Activated T-cell treated with anti-CD3 and anti-CD28 coated beads for 24 hours (primary cell): ENCODE measurements at regions not wholly inside any gene's neighbourhood (a gene's known extent, or its start where the extent isn't known, plus 50 kb on each side); places are given as distances from the start of the nearest gene placed in this dataset.

Source experiments
- DNase-seq: peaks from one replicate; pipeline ENCODE4 v3.0.0-alpha.2; 2020; ENCODE audit warnings: low read depth

DNA sequence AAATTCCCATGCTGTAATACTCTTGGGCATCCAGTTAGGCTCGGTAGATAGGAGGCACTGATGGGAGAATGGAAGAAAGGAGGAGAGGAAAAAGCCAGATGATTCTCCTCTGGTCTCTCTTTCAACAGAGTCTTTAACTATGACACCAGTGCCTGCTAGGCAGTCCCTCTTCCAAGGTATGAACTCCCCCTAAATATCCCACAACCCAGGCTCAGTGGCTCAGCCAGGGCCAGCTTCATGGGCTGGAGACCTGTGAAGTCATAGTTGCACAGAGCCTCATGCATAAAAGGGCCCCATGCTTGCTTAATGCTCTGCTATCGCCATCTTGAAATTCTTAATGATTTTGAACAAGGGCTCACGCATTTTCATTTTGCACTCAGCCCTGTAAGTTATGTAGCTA is 869.2 kb upstream of the GCFC2 start:
- no peak for DNase-seq

DNA sequence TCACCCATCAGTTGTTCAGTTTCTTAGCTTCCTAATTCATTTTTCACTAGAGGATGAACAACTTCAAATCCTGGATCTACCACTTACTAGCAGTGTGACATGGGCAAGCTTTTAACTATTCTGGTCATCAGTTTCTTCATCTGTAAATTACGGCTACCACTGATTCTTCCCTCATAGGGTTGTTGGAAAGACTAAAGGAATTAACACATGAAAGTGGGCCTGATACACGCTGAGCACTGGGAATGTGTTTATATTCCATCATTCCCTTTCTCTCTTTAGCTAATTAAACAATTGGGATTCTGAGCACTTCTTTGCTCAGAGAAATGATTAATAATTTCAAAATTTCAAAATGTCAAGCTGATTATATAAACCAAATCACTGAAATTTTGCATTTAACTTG is 862.3 kb upstream of the GCFC2 start:
- DNase-seq = no peak

DNA sequence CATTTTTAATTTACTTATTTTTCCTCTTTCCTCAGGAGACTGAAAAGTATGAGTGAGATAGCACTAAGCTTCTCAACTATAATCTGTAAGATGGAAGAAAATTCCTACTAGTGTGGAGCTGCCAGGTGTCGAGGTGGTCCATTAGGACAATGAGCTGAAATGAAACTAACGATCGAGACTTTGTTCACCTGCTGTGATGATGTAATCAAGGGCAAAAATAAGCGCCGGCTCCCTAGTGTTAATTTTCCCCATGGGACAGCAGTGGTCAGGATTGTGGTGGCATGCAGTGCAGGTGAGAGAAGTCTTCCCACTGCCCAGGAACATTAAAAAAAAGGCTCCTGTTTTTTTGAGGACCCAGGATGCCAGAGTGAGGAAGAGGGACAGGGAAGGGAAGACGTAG is 859.1 kb upstream of the GCFC2 start:
- no peak for DNase-seq

DNA sequence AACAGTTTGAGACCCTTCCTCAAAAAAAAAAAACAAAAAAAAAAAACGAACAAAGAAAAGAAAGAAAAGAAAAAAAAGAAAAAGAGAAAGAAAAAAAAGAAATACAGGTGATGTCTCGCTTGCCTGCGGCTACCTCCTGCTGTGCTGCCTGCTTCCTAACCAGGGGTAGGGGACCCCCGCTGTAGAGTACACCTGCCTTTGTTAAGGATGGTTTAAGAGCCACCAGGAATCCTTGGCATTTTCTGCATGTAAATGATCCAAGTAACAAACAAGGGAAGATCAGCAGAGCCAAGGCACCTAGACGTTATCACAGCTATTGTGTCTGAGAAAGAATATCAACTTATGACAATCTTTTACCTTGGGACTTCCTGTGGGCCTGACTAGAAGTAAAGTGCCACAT is 856.8 kb upstream of the GCFC2 start:
- no peak for DNase-seq

DNA sequence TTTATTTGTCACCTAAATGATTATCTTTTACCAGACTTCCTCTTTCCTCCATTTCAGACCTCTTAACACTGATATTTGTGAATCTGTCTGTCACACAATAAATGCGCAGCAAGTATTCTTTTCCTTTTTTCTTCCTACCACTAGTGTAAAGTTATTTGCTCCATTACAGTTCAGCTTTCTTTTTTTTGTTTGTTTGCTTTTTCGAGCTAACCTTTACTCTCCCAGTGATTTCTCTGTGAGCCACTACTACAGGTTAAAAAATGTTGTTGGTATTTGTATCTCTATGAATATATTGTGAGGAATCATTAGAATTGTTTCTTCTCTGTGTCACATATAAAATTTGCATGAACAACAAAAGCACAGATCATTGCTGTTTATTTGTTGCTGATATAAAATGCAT is 854.0 kb upstream of the GCFC2 start:
- DNase-seq = no peak

DNA sequence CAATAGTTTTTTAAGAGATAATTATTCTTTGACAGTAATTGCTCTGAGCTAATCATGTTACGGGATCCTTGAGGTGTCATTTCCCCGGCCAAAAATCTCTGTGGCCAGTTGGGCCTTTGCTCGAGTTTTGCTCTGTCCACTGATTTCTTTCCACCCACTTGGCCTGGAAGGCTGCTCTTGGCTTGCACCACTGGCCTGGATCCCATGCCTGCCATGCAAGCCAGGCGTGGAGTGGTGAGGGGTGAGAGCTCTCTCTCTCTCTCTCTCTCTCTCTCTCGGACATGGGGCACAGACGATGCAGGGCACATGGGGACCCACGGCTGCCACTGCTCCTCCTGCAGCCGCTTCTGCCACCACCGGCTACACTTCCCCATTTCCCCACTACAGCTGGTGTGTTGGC is 853.0 kb upstream of the GCFC2 start:
- DNase-seq = no peak

DNA sequence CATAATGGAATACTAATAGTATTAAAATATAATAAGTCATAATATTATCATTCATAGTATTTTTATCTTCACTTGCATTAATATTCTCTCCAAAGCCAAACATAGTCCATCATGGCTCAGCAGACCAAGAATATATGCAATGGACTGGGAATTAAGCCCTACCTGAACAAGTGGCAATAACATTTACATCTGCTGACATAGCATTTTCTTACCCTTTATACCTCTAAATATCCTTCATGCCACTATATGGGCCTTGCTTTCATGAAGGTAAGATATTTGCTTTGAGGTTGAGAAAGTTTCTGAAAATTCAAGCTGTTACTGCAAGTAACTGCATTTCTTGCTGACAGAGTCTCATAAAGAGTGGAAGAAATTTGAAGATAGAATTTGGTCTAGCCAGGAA is 847.4 kb upstream of the GCFC2 start:
- DNase-seq = no peak

DNA sequence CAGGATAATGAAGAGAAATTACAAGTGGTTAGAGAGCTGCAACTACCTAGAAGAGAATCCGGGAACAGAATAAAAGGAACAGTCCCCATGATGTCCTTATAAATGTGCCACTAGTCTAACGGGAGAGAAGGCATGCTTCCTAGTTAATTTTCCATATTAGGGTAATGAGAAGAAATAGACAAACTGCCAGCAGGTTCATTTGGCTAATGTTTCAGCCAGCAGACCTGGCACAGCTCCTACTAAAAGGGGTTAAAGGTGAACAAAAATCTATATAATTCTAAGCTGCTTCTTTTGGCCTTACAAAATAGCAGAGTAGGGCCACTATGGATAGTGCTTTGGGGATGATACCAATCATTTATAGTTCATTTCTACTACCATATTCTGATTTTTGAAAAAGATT is 845.3 kb upstream of the GCFC2 start:
- DNase-seq = no peak

DNA sequence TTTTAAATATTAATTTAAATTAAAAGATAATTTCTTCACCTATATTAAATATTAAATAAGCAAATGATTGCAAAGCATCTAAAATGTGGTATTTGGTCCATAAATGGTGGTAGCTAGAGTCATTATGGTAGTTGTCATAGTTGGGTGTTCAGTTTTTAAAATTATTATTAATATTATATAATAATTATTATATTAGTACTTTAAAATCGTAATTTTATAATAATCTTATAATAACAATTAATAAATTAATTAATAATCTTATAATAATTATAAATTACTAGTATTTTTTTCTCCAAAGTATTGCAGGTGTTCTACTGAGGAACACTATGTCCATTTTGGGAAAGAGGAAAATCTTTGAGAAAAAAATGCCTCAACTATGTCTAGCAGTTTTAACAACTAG is 835.5 kb upstream of the GCFC2 start:
- no peak for DNase-seq

DNA sequence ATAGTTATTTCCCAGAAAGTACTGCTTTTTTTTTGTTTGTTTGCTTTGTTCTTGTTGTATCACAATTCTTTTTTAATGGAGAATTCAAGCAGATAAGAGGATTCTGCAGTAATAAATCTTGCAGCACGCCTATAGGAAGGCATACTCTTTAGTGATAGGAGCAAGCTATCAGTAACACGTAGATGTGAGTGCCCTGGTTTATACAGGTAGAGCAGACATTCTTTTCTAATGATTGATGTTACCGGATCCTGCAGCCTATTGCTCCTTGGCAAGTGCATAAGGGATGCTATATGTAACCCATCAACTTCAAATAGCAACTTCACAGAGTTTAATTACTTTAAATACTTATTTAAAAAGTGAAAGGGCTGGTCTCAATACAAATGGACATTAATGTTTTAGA is 834.2 kb upstream of the GCFC2 start:
- no peak for DNase-seq

DNA sequence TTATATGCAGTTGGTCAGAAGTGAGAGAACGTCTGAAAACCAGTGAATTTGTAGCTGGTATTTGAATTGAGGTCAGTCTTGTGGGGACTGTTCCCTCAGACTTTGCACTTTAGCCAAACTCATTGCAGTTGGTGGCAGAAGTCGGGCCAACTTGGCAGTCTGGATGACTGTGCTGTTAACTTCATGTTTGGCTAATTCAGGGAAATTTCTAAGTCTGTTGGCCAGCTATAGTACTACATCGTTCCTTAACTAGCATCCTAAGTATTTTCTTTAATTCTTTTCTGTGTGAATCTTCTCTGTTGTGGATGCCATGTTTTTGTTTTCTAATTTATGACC is 806.8 kb upstream of the GCFC2 start:
- no peak for DNase-seq

DNA sequence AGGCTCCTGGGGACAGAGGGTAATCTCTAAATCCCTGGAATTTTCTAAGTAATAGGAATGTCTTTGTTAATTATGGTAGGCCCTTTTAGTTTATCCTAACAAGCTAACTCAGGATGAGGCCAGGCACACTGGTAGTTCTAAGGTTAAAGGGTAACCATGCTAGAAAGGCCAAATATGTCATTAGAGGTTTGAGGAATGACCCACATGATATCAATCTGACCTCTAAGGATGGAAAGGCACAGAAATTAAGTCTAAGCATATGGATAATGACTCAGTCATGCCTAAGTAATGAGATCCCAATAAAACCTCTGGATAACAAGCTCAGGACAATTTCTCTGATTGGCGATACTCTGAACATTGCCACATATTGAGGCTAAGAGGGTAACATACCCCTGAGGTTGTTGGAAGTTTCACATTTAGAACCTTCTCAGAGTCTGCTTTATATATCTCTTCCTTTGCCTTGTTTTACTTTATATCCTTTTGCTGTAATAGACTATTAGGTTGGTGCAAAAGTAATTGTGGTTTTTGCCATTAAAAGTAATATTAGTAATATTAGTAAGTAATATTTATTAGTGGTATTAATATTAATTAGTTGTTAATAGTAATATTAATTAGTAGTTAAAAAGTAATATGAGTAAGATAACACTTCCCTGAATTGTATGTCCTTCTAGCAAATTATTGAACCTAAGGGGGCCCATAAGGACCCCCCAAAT is 806.3 kb upstream of the GCFC2 start:
- DNase-seq = no peak

DNA sequence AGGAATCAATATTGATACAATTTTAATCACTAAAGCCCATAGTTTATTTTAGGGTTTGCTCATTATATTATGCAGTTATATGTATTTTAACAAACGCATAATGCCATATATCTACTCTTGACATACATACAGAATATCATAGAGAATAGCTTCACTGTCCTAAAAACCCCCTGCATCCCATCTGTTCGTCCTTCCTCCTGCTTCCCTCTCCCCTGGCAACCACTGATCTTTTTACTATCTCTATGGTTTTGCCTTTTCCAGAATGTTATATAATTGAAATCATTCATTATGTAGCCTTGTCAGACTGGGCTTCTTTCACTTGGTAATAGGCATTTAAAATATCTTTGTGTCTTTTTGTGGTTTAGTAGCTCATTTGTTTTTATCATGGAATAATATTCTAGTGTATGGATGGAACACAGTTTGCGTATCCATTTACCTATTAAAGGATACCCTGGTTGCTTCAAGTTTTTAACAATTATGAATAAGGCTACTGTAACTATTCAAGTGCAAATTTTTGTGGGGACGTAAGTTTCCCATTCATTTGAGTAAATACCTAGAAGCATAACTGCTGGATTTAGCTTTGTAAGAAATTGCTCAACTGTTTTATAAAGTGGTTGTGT is 801.6 kb upstream of the GCFC2 start:
- DNase-seq = no peak

DNA sequence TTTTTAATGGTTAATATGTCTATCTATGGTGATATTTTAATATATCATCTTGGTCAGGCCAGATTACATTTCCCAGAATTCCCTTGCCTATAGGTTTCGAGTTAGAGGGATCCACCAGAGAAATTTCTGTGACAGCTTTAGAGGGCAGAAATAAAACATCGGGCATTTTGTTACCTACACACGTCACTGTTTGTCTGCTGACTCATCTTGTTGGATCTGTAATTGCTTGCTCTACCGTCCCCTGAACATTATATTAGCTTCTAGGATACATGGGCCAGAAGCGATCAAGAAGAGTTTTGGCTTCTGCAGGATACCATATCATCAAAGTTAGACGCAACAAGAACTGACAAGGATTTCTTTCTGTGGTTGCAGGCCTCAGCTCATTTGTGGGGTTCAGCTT is 795.8 kb upstream of the GCFC2 start:
- no peak for DNase-seq

DNA sequence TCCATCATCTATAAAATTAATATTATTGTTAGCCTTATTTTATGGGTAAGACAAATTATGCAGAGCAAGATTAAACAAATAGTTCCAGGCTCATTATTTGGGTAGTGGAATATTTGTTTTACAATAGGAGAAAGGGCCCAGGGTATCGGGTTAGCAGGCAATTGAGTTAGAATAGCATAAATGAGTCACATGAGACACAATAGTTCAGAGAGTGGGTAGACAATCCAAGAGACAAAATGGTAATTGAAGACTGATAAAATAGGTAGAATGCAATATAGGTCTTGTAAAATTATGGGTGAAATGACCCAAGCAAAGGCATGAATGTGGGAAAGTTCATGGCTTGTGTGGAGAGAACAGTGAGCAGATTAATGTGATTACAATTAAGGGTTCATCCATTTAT is 790.9 kb upstream of the GCFC2 start:
- no peak for DNase-seq

DNA sequence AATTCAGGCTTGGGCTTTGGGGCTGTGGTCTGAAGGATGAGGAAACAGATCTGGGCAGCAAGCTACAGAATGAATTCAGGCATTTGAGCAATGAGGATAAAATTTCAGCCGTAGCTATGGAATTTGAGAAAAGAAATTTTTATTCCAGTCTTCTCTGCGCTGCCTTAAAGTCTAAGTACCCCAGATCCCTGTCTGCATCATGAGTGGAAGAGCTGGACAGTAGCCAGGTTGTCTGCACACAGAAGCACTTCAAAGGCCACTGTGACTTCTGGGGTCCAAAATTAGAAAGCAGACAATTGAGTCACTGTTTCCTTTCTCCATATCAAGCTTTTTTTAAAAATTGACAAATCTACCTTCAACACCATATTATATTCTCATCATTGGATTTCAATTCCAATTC is 787.6 kb upstream of the GCFC2 start:
- no peak for DNase-seq

DNA sequence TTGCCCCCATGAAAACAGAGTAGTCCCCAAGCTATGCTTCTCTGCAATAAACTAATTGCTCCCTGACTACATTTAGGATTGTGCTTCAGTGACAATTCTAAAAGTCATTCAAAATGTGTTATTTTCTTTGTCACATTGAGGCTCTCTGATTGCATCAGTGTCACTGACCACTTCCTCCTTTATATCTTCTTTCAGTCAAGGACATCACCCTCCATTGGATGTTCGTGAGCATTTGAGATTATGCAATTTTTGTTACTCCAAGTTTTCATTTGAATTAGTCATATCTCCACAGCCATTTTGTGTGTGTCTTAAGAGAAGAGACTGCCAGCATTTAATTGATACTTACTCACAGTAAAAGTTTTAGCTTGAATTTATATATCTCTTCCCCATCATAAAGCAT is 780.8 kb upstream of the GCFC2 start:
- no peak for DNase-seq

DNA sequence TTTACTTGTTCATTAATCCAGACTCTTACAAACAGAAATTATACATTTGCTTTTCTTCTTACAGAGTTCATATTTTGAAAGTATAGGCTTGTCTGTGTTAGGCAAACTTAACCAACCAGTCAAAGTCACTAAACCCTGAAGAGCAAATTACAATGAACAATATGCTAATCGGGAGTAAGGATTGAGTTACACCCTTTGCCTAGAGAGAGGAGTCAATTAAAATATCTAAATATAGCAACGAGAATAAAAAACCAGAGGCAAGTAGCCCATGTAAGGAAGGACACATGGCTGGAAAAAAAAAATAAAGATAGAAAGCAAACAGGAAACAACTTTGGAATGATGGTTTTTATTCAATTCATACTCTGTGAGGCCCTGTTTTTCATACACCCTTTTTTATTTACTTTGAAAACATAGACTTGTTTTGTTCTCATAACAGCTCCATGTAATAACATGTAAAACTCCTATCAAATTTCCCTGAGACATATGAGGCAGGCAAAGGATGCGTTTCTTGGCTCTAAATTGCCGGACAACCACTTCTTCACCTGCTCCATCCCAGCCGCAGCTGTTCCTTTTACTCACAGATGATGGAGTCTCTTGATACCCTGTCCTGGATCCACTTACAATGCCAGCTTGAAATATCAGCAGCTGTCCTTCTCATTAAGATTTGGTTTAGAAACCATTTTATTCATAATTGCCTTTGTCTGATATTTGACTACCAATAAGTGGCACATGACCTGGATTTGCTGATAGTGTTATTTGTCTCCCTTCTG is 767.7 kb upstream of the GCFC2 start:
- DNase-seq = no peak

DNA sequence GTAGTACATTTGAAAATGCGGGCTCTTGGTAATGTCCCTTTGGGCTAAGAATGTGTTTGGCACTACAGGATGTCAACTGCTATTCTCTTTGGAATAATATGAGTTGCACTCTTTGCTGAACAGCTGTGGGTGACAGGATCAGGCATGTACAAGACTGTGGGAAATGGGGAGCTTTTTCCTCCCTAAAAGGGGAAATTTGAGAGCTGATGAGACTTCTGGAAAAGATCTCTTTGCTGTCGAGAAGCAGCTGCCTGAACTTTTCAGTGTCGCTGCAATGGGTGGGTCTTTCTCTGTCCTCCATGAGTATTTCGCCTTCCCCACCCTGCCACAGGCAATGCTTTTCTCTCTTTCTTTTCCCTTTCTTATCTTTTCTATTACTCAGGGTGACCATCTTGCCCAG is 762.2 kb upstream of the GCFC2 start:
- no peak for DNase-seq

DNA sequence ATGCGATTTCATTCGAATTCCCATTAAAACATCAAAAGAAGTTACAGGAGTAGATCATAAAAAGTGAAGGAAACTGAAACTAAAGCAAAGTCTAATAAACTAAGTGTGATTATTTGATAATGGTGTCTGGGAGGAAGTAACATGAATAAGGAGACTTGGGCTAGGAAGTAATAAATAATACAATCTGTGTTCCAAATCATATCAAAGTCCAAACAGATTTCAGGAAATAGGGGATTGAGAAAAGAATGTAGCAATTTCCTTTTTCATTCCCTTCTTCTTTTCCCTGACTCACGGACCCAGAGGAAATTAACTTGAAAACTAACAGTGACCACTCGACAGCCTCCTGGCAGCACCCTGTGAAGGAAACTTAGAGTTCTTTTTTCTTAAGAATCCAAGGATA is 758.4 kb upstream of the GCFC2 start:
- DNase-seq = no peak

DNA sequence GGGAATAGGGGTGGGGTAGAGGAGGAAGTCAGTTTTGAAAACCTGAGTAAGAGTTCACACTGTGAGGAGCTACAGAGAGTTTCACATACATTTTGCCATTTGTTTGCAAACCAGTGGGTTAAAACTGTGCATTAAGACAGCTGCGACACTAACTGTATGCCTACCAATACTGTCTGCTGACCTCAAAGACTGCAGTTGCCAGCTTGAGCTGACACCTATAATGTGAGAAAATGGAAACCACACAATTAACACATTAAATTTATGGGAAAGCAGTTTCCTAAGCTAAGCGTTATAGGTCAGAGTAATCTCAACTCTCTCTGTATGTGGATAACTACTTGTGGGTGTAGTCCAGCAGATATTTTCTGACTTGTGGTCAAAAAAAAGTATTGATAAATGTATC is 756.6 kb upstream of the GCFC2 start:
- DNase-seq = no peak

DNA sequence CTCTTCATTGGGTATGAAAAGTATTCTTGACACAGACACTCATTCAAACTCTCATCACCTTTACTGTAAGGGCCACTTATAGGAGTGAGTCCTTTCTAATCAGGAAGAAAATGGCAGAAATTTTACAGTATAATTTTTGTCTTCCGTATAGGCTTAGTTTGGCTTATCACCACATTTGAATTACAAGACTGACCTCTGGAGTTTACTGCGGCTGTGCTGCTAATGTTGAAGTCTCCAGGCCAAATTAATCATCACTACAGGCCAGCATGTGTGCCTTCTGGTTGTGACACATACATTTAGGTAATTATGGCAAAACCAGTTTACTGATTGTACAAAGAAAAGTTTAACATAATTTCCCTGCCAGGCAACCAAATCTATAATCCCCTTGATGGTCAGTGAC is 753.6 kb upstream of the GCFC2 start:
- DNase-seq = no peak

DNA sequence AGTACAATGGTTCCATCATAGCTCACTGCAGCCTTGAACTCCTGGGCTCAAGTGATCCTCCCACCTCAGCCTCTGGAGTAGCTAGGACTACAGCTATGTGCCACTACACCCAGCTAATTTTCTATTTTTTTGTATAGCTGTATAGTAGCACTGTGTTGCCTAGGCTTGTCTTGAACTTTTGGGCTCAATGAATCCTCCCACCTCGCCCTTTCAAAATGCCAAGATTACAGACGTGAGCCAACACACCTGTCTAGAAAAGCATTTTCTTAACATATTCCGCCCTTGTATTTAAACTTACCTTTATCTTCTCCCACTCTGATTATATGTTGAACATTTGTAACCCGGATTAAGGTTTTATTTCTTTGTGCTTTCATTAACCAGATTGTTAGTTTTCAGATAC is 750.7 kb upstream of the GCFC2 start:
- DNase-seq = no peak

DNA sequence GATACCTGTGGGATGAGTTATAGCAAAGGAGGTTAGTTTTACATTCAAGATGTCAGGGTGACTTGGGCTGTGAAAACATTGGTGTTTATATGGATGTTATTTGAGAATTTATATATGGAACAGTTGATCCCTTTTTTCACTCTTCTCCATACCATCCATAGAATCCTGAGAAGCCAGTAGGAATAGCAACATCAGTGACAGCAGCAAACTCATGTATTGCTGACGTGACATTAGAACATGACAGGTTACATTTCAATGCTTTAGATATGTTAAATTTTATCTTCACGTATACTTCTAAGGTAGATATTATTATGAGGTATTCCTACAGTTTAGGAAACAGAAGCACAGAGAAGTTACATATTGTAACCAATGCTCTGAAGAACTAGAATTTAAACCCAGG is 745.2 kb upstream of the GCFC2 start:
- no peak for DNase-seq
